ENCODE measurements at regions not wholly inside any gene's neighbourhood (a gene's known extent, or its start where the extent isn't known, plus 50 kb on each side); places are given as distances from the start of the nearest gene placed in this dataset.

DNA sequence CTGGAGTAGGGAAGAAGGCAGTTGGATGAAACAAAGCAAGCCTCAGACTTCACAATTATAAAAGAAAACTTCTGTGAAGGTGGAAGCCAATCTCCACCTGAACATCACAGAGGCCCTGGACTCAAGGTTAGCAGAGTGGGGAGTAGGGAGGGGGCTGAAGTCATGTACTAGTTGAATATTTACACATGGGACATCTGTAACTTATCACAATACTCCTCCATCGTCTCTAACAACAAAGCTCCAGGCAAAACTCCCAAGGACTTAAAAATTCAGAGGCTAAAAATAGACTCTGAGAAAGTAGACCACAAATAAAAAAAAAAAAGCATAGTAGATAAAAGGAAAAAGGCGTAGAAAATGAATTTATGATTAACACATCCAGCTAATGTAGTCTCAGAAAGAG is 326.3 kb upstream of the PKN2 start:
- intact Hi-C loops (cut with DNase I): no loop called here
- no peak overlapping the region for H3K4me3 ChIP-seq
- H3K27me3 ChIP-seq: no peaks in the 10 kb centered on the region
- no peak for TF ChIP-seq POLR2A (IDR thresholded peaks at IDR 0.05)
- TF ChIP-seq, protein P1, sequence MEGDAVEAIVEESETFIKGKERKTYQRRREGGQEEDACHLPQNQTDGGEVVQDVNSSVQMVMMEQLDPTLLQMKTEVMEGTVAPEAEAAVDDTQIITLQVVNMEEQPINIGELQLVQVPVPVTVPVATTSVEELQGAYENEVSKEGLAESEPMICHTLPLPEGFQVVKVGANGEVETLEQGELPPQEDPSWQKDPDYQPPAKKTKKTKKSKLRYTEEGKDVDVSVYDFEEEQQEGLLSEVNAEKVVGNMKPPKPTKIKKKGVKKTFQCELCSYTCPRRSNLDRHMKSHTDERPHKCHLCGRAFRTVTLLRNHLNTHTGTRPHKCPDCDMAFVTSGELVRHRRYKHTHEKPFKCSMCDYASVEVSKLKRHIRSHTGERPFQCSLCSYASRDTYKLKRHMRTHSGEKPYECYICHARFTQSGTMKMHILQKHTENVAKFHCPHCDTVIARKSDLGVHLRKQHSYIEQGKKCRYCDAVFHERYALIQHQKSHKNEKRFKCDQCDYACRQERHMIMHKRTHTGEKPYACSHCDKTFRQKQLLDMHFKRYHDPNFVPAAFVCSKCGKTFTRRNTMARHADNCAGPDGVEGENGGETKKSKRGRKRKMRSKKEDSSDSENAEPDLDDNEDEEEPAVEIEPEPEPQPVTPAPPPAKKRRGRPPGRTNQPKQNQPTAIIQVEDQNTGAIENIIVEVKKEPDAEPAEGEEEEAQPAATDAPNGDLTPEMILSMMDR (IDR thresholded peaks at IDR 0.05): no peak
- no peak for ATAC-seq
- no peaks in the 10 kb centered on the region for H3K9me3 ChIP-seq
- WGBS, 4 donors: 21 to 40% (median 27%) methylated on average over 2 of the region's 2 CpGs
- no peak overlapping the region for H3K27ac ChIP-seq
- H3K36me3 ChIP-seq: no peaks in the 10 kb centered on the region
- no peak for DNase-seq
- H3K4me1 ChIP-seq: no peaks in the 10 kb centered on the region

DNA sequence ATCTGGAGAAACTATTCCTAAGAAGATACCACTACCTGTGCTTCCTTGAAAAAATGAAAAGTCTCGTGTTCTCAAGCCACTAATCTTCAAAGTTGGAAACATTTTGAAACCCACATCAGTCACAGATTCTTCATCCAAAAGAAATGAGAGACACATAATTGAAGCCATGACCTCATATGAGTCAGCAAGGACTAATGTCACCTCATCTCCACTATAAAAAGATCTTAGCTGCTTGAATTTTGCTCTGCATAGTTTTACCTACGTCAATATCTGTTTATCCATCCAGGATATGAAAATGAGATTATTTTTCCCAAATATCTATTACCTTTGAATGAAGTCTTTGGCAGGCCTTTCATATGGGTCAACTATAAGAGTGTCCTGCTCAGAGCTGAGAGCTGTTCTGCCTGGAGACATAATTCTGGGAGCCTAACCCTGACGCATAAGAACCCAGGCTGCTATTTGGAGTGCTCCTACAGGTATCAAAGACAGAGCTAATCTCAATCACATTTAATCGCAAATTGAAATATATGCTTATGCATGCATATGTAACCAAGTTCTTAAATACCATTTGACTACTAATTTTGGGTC is 312.5 kb upstream of the PKN2 start:
- no peak for ATAC-seq
- no peak for DNase-seq
- Histone ChIP-seq H3K9me3 (no peaks in the 10 kb centered on the region), H3K27me3 (no peaks in the 10 kb centered on the region), H3K36me3 (no peaks in the 10 kb centered on the region), H3K4me1 (no peaks in the 10 kb centered on the region), H3K4me3 (no peak overlapping the region), H3K27ac (no peak overlapping the region)
- TF ChIP-seq, protein P1 (IDR thresholded peaks at IDR 0.05): no peak
- no peak for TF ChIP-seq POLR2A (IDR thresholded peaks at IDR 0.05)
- intact Hi-C loops (cut with DNase I): no loop called here
- WGBS, 4 donors: 76 to 84% (median 83%) methylated on average over 4 of the region's 4 CpGs

DNA sequence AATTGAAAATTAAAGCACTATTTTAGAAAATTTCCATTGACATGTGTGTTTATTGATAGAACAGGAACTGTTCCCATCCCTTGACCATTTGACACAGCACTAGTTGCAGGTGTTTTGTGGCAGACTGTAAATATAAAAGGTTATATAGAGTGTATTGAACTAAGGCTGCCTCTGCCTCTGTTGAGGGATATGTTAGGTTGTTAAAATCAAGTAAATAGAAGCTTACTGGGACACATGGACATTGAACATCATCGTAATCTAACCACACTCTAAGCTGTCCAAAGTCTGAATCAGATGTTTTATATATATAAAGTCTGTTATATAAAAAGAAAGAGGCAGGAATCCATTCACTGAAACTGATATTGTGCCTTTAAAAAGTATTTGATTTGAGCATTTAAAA is 308.1 kb upstream of the PKN2 start:
- ATAC-seq: no peak
- WGBS, 4 donors: 72 to 96% (median 84%) methylated on average over 1 of the region's 1 CpG
- Histone ChIP-seq H3K36me3 (no peaks in the 10 kb centered on the region), H3K4me1 (no peaks in the 10 kb centered on the region), H3K27ac (no peak overlapping the region), H3K4me3 (no peak overlapping the region), H3K9me3 (no peaks in the 10 kb centered on the region), H3K27me3 (no peaks in the 10 kb centered on the region)
- intact Hi-C loops (cut with DNase I): no loop called here
- no peak for TF ChIP-seq POLR2A (IDR thresholded peaks at IDR 0.05)
- TF ChIP-seq, protein P1 (IDR thresholded peaks at IDR 0.05): no peak
- no peak for DNase-seq

DNA sequence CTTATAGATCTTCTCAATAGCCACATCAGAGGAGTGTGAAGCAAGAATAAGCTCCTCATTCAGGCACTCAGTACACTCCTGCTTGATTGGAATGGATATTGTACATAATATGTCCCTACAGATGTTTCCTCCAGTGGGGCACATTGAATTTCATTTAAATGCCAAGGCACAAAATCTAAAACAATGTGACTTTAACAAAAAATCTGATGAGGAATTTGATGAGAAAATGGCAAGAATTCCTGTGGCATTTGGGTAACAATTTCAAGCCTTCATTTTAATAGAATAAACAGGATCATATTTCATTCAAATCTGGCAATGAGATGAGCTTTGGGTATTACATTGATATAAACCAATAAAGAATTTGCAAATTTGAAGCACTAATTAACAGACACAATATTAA is 307.7 kb upstream of the PKN2 start:
- no peaks in the 10 kb centered on the region for H3K27me3 ChIP-seq
- DNase-seq (no peak), ATAC-seq (no peak)
- H3K4me3 ChIP-seq: no peak overlapping the region
- no peaks in the 10 kb centered on the region for H3K36me3 ChIP-seq
- H3K27ac ChIP-seq: no peak overlapping the region
- H3K4me1 ChIP-seq: no peaks in the 10 kb centered on the region
- H3K9me3 ChIP-seq: no peaks in the 10 kb centered on the region
- intact Hi-C loops (cut with DNase I): no loop called here
- no peak for TF ChIP-seq POLR2A (IDR thresholded peaks at IDR 0.05)
- TF ChIP-seq, protein P1 (IDR thresholded peaks at IDR 0.05): no peak
